NB4 (cell line): ENCODE measurements at regions not wholly inside any gene's neighbourhood (a gene's known extent, or its start where the extent isn't known, plus 50 kb on each side); places are given as distances from the start of the nearest gene placed in this dataset.

Experiments used
- MYC ChIP-seq: IDR thresholded peaks from 2 replicates; pipeline ENCODE4 v1.6.1; 2011; ENCODE audit warnings: low read depth, low read length
- POLR2A ChIP-seq: IDR thresholded peaks from 2 replicates; pipeline ENCODE4 v1.6.1; 2011; ENCODE audit warnings: mild to moderate bottlenecking; ENCODE audit not compliant: insufficient read length; ENCODE audit errors: extremely low read depth
- TF ChIP-seq, protein P1 (sequence below): IDR thresholded peaks from 2 replicates; pipeline ENCODE4 v1.6.1; 2011; ENCODE audit warnings: low read depth, low read length
- TF ChIP-seq, protein P2 (sequence below): IDR thresholded peaks from one replicate; pipeline ENCODE4 v1.5.1; 2012; ENCODE audit warnings: low read depth, low read length

DNA sequence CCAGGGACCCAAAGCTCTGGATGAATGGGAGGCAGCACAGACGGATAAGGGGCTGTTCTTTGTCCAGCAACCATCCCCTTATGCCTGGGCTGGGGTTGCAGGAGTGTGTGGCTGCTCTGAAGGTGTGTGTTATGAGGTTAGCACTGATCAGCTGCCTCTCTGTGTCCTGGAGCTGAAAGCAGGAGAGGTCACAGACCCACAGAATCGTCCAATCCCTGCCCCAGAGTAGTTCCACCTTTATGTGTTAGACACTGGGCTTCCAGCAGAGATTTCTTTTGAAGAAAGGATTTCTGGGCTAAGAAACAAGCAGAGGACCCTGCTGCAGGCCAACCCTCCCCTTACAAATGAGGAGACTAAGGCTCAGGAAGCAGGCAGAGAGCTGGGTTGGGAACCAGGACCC, 62.4 kb downstream of the ARL6IP4 start:
- TF ChIP-seq MYC = no peak
- TF ChIP-seq, protein P1, sequence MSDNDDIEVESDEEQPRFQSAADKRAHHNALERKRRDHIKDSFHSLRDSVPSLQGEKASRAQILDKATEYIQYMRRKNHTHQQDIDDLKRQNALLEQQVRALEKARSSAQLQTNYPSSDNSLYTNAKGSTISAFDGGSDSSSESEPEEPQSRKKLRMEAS = no peak
- TF ChIP-seq, protein P2, sequence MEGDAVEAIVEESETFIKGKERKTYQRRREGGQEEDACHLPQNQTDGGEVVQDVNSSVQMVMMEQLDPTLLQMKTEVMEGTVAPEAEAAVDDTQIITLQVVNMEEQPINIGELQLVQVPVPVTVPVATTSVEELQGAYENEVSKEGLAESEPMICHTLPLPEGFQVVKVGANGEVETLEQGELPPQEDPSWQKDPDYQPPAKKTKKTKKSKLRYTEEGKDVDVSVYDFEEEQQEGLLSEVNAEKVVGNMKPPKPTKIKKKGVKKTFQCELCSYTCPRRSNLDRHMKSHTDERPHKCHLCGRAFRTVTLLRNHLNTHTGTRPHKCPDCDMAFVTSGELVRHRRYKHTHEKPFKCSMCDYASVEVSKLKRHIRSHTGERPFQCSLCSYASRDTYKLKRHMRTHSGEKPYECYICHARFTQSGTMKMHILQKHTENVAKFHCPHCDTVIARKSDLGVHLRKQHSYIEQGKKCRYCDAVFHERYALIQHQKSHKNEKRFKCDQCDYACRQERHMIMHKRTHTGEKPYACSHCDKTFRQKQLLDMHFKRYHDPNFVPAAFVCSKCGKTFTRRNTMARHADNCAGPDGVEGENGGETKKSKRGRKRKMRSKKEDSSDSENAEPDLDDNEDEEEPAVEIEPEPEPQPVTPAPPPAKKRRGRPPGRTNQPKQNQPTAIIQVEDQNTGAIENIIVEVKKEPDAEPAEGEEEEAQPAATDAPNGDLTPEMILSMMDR = no peak
- no peak for TF ChIP-seq POLR2A
